HG02884 (cell line): ENCODE measurements at regions not wholly inside any gene's neighbourhood (a gene's known extent, or its start where the extent isn't known, plus 50 kb on each side); places are given as distances from the start of the nearest gene placed in this dataset.
"Not testable (repeated sequence)": the region's sequence is repeated elsewhere in the genome, so short reads cannot be mapped to it uniquely, and the experiment has no call there.

Experiments
- ATAC-seq: cut with Tn5 transposase; IDR thresholded peaks from one replicate; pipeline ENCODE4 v1.9.1; 2021; ENCODE audit warnings: mild to moderate bottlenecking, moderate library complexity; ENCODE audit not compliant: unreplicated experiment

- ATAC-seq, result no peak
Measured at GRCh38 chr5:136563489-136563888, 198.1 kb upstream of the TRPC7 start.

GRCh38 chr5:136560126-136560525, 194.8 kb upstream of the TRPC7 start:
- ATAC-seq, result no peak

- ATAC-seq, result no peak
Measured at GRCh38 chr5:136559651-136560050, 194.3 kb upstream of the TRPC7 start.

GRCh38 chr5:136547096-136547495, 181.8 kb upstream of the TRPC7 start:
- ATAC-seq, result not testable (repeated sequence)

GRCh38 chr5:136546441-136546840, 181.1 kb upstream of the TRPC7 start:
- not testable (repeated sequence) for ATAC-seq

GRCh38 chr5:136545031-136545430, 179.7 kb upstream of the TRPC7 start:
- not testable (repeated sequence) for ATAC-seq

- no peak for ATAC-seq
Measured at GRCh38 chr5:136538534-136538933, 173.2 kb upstream of the TRPC7 start.

- no peak for ATAC-seq
Measured at GRCh38 chr5:136529081-136529480, 163.7 kb upstream of the TRPC7 start.

GRCh38 chr5:136528481-136529030, 163.2 kb upstream of the TRPC7 start:
- ATAC-seq, result no peak

GRCh38 chr5:136527311-136527710, 162.0 kb upstream of the TRPC7 start:
- ATAC-seq, result no peak

- ATAC-seq, result no peak
Measured at GRCh38 chr5:136526791-136527190, 161.4 kb upstream of the TRPC7 start.

- no peak for ATAC-seq
Measured at GRCh38 chr5:136526021-136526420, 160.7 kb upstream of the TRPC7 start.

- ATAC-seq, result no peak
Measured at GRCh38 chr5:136525597-136525996, 160.3 kb upstream of the TRPC7 start.

- ATAC-seq, result no peak
Measured at GRCh38 chr5:136522217-136522956, 157.0 kb upstream of the TRPC7 start.

GRCh38 chr5:136521696-136522095, 156.4 kb upstream of the TRPC7 start:
- ATAC-seq, result no peak

GRCh38 chr5:136518814-136519213, 153.5 kb upstream of the TRPC7 start:
- no peak for ATAC-seq

- ATAC-seq, result no peak
Measured at GRCh38 chr5:136518174-136518573, 152.8 kb upstream of the TRPC7 start.

GRCh38 chr5:136517755-136518154, 152.4 kb upstream of the TRPC7 start:
- no peak for ATAC-seq

- no peak for ATAC-seq
Measured at GRCh38 chr5:136516637-136517036, 151.3 kb upstream of the TRPC7 start.

GRCh38 chr5:136513430-136513829, 148.1 kb upstream of the TRPC7 start:
- no peak for ATAC-seq

- no peak for ATAC-seq
Measured at GRCh38 chr5:136511046-136511445, 145.7 kb upstream of the TRPC7 start.

GRCh38 chr5:136510481-136510880, 145.1 kb upstream of the TRPC7 start:
- no peak for ATAC-seq

GRCh38 chr5:136506131-136506530, 140.8 kb upstream of the TRPC7 start:
- no peak for ATAC-seq
